ENCODE measurements at regions not wholly inside any gene's neighbourhood (a gene's known extent, or its start where the extent isn't known, plus 50 kb on each side); places are given as distances from the start of the nearest gene placed in this dataset.

DNA sequence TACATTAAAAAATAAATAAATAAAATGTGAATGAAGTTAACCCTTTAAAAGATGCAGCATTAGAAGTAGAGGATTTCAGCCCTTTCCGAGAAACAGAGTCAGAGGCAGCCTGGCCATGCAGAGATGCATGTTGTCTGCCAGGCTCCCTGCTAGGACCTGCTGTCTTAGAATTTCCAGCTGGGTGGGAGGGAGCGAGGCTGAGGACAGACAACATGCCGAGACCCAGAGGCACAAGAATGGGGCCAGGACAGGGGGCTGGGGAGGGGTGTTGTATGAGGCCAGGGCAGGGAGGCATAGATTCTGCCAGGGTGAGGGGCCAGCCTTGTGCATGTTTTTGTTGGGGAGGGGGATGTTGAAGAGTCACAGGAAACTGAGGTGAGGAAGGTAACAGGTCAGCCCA is 68.6 kb upstream of the NEURL1B start:
- ChIA-PET CTCF (no interaction called here), POLR2A (no interaction called here)
- H3K27me3 ChIP-seq (ENCODE audit: control insufficient read depth, insufficient read depth, low read length): peaks cover 14% of the 10 kb centered on the region
- TF ChIP-seq CTCF (IDR thresholded peaks at IDR 0.05; ENCODE audit: insufficient read depth, low read depth, low read length): no peak
- no peak for DNase-seq (ENCODE audit: low read depth)
- no peaks in the 10 kb centered on the region for H3K36me3 ChIP-seq (ENCODE audit: control insufficient read depth, insufficient read depth, low read length)
- H3K4me3 ChIP-seq (ENCODE audit: low read depth, low read length): no peak overlapping the region

- Histone ChIP-seq H3K27me3 (ENCODE audit: control insufficient read depth, insufficient read depth, low read length) (peaks cover 17% of the 10 kb centered on the region), H3K36me3 (ENCODE audit: control insufficient read depth, insufficient read depth, low read length) (no peaks in the 10 kb centered on the region), H3K4me3 (ENCODE audit: low read depth, low read length) (no peak overlapping the region)
- no peak for DNase-seq (ENCODE audit: low read depth)
- ChIA-PET POLR2A (no interaction called here), CTCF (no interaction called here)
- TF ChIP-seq CTCF (IDR thresholded peaks at IDR 0.05; ENCODE audit: insufficient read depth, low read depth, low read length): no peak
Observed at GRCh38 chr5:172571892-172572291, 69.2 kb upstream of the NEURL1B start.

- no peak for TF ChIP-seq CTCF (IDR thresholded peaks at IDR 0.05; ENCODE audit: insufficient read depth, low read depth, low read length)
- Histone ChIP-seq H3K36me3 (ENCODE audit: control insufficient read depth, insufficient read depth, low read length) (no peaks in the 10 kb centered on the region), H3K4me3 (ENCODE audit: low read depth, low read length) (no peak overlapping the region), H3K27me3 (ENCODE audit: control insufficient read depth, insufficient read depth, low read length) (peaks cover 17% of the 10 kb centered on the region)
- DNase-seq (ENCODE audit: low read depth): no peak
- CTCF ChIA-PET: no interaction called here
- POLR2A ChIA-PET: no interaction called here
Observed at GRCh38 chr5:172571413-172571812, 69.7 kb upstream of the NEURL1B start.

GRCh38 chr5:172570594-172571334 is 70.3 kb upstream of the NEURL1B start:
- Histone ChIP-seq H3K36me3 (ENCODE audit: control insufficient read depth, insufficient read depth, low read length) (no peaks in the 10 kb centered on the region), H3K4me3 (ENCODE audit: low read depth, low read length) (no peak overlapping the region), H3K27me3 (ENCODE audit: control insufficient read depth, insufficient read depth, low read length) (peaks cover 22% of the 10 kb centered on the region)
- POLR2A ChIA-PET: no interaction called here
- CTCF ChIA-PET: no interaction called here
- TF ChIP-seq CTCF (IDR thresholded peaks at IDR 0.05; ENCODE audit: insufficient read depth, low read depth, low read length): no peak
- no peak for DNase-seq (ENCODE audit: low read depth)

DNA sequence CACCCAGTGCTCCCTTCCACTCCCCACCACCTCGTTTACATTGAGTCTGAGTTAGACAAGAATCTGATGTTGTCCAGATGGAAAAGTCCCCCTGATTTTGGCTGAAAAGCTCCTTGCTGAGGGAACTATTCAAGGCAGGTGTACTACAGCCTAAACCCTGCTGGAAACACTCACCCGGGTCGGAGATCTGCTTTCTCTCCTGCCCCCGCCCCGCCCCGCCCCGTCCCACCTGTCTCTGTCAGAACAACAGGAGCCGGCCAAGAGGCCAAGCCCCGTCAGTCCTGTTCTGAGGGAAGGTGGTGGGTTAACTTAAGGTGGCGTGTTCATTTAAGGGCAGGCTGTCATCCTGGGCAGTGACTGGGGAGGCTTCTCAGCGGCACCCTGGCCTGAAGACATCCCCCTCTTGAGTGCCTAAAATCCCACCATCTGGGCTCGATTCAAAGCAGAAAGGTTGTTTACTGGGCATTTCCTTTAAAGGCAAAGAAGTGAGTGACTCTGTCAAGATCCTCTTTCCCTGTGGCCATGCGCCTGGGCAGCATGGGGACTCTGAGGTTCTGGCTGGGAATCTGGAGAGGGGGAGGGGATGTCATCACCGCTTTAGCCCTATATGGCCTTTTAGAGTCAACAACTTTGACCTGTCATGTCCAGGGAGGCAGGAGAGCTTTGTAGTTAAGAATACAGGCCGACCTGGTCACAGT is 71.1 kb upstream of the NEURL1B start:
- peaks cover 29% of the 10 kb centered on the region for H3K27me3 ChIP-seq (ENCODE audit: control insufficient read depth, insufficient read depth, low read length)
- no peak for DNase-seq (ENCODE audit: low read depth)
- H3K4me3 ChIP-seq (ENCODE audit: low read depth, low read length): no peak overlapping the region
- ChIA-PET CTCF (no interaction called here), POLR2A (no interaction called here)
- TF ChIP-seq CTCF (IDR thresholded peaks at IDR 0.05; ENCODE audit: insufficient read depth, low read depth, low read length): no peak
- H3K36me3 ChIP-seq (ENCODE audit: control insufficient read depth, insufficient read depth, low read length): no peaks in the 10 kb centered on the region

Measured in BJ (cell line).